HCT116 (cell line): ENCODE measurements at regions not wholly inside any gene's neighbourhood (a gene's known extent, or its start where the extent isn't known, plus 50 kb on each side); places are given as distances from the start of the nearest gene placed in this dataset.

Experiments used
- ATAC-seq: fragments of 200-7000 bp; cut with Tn5 transposase; 2 replicates; pipeline ENCODE4 v1.9.1; 2020; ENCODE audit warnings: mild to moderate bottlenecking, moderate library complexity
- BruUV-seq: library from RNA; stranded (reverse); fragments of 400-500 nt; replicated peaks from 2 replicates; lab custom pipeline; 2021; lab: Mats Ljungman, UMichigan
- CTCF ChIA-PET: fragments of 300-600 bp; sonication (Branson Sonifier 250); formaldehyde crosslinking; loops from one replicate; lab custom pipeline; 2021; ENCODE audit warnings: antibody characterized with exemption; lab: Charles Lee
- POLR2A ChIA-PET: fragments of 300-600, 350-600 bp; sonication (Branson Sonifier 250); formaldehyde crosslinking; loops from one replicate; lab custom pipeline; 2021; ENCODE audit warnings: antibody characterized with exemption; lab: Charles Lee
- RAD21 ChIA-PET, 2 experiments: fragments of 300-600 bp; sonication (Branson Sonifier 250); formaldehyde crosslinking; loops; one replicate each; lab custom pipeline; 2023; ENCODE audit warnings: low total read pairs in 2 of 2; ENCODE audit not compliant: uncharacterized antibody in 2 of 2, unreplicated experiment in 2 of 2, low non-redundant PET in 1 of 2; lab: Charles Lee
- DNase-seq: peaks from one replicate; pipeline ENCODE4 v3.0.0-alpha.2; 2010; ENCODE audit warnings: low read depth, low spot score
- H2AFZ ChIP-seq: fragments of 200-600 bp; shearing (Covaris generic), sonication (generic); 2 replicates; pipeline ENCODE4 v1.6.1; 2017; ENCODE audit warnings: low read depth, mixed run types, mixed read lengths, antibody characterized with exemption, low read length; ENCODE audit not compliant: poor library complexity, severe bottlenecking
- H3K27ac ChIP-seq: 2 replicates; pipeline ENCODE4 v1.5.1; 2012; ENCODE audit warnings: low read depth, low read length
- H3K27me3 ChIP-seq: fragments of 200-600 bp; sonication (generic); 2 replicates; pipeline ENCODE4 v1.6.1; 2016; ENCODE audit warnings: mixed run types, low read length, mixed read lengths; ENCODE audit not compliant: insufficient read depth
- H3K36me3 ChIP-seq, 2 experiments: fragments of 200-500 bp in 1 of 2; fragments of 200-600 bp in 1 of 2; sonication (Bioruptor generic) in 1 of 2; sonication (generic) in 1 of 2; 2 replicates each; pipeline versions ENCODE4 v1.5.1 to v1.6.1; 2014 to 2016; ENCODE audit warnings: low read length in 2 of 2, inconsistent platforms in 1 of 2, mixed read lengths in 1 of 2, mixed run types in 1 of 2; ENCODE audit not compliant: insufficient read depth in 2 of 2, control insufficient read depth in 1 of 2
- H3K4me1 ChIP-seq, 2 experiments: fragments of 200-600 bp in 1 of 2; sonication (generic) in 1 of 2; 2 replicates each; pipeline versions ENCODE4 v1.5.1 to v1.6.1; 2012 to 2017; ENCODE audit warnings: low read length in 2 of 2, inconsistent platforms in 1 of 2, mild to moderate bottlenecking in 1 of 2, mixed read lengths in 1 of 2, mixed run types in 1 of 2, moderate library complexity in 1 of 2; ENCODE audit not compliant: insufficient read depth in 2 of 2, control insufficient read depth in 1 of 2
- H3K4me2 ChIP-seq: fragments of 200-600 bp; sonication (generic); 2 replicates; pipeline ENCODE4 v1.6.1; 2017; ENCODE audit warnings: mixed run types, low read length, mixed read lengths
- H3K4me3 ChIP-seq, 2 experiments: fragments of 200-600 bp in 1 of 2; sonication (generic) in 1 of 2; replicated peaks in 1 of 2; 2 replicates each; pipeline ENCODE4 v1.5.1; 2011 to 2016; ENCODE audit warnings: low read length in 2 of 2, control low read depth in 1 of 2, low read depth in 1 of 2, mild to moderate bottlenecking in 1 of 2, mixed read lengths in 1 of 2, mixed run types in 1 of 2
- H3K79me2 ChIP-seq: fragments of 200-600 bp; sonication (generic); 2 replicates; pipeline ENCODE4 v1.6.1; 2017; ENCODE audit warnings: mild to moderate bottlenecking, mixed run types, low read length, moderate library complexity, mixed read lengths; ENCODE audit not compliant: insufficient read depth
- H3K9ac ChIP-seq: fragments of 200-600 bp; sonication (generic); 2 replicates; pipeline ENCODE4 v1.6.1; 2016; ENCODE audit warnings: low read length, mixed read lengths
- H3K9me2 ChIP-seq: fragments of 200-600 bp; sonication (generic), shearing (Covaris generic); 2 replicates; pipeline ENCODE4 v1.6.1; 2017; ENCODE audit warnings: mixed run types, mild to moderate bottlenecking, moderate library complexity; ENCODE audit not compliant: insufficient read depth
- H3K9me3 ChIP-seq, 2 experiments: fragments of 200-500 bp in 1 of 2; fragments of 200-600 bp in 1 of 2; sonication (Bioruptor generic) in 1 of 2; sonication (generic) in 1 of 2; 2 replicates each; pipeline ENCODE4 v1.6.1; 2014 to 2017; ENCODE audit warnings: low read length in 2 of 2, mixed read lengths in 2 of 2, inconsistent platforms in 1 of 2, low read depth in 1 of 2, mild to moderate bottlenecking in 1 of 2, mixed run types in 1 of 2, moderate library complexity in 1 of 2; ENCODE audit not compliant: control insufficient read depth in 1 of 2, insufficient read depth in 1 of 2
- H4K20me1 ChIP-seq: fragments of 200-600 bp; sonication (generic), shearing (Covaris generic); 2 replicates; pipeline ENCODE4 v1.6.1; 2017; ENCODE audit warnings: mixed run types, mild to moderate bottlenecking, moderate library complexity; ENCODE audit not compliant: insufficient read depth
- ELF1 ChIP-seq: IDR thresholded peaks from 2 replicates; pipeline ENCODE4 v1.6.1; 2012; ENCODE audit warnings: low read depth, borderline replicate concordance
- FOSL1 ChIP-seq: IDR thresholded peaks from 2 replicates; pipeline ENCODE4 v1.6.1; 2012; ENCODE audit warnings: low read depth
- POLR2AphosphoS5 ChIP-seq: IDR thresholded peaks from 2 replicates; pipeline ENCODE4 v1.6.1; 2011; ENCODE audit warnings: mild to moderate bottlenecking, low read depth, low read length, moderate library complexity
- SIN3A ChIP-seq: IDR thresholded peaks from 2 replicates; pipeline ENCODE4 v1.6.1; 2012; ENCODE audit warnings: low read depth
- SRF ChIP-seq: IDR thresholded peaks from 2 replicates; pipeline ENCODE4 v1.6.1; 2012; ENCODE audit warnings: low read depth
- YY1 ChIP-seq: IDR thresholded peaks from 2 replicates; pipeline ENCODE4 v1.6.1; 2011; ENCODE audit warnings: low read length, low read depth, moderate library complexity, mild to moderate bottlenecking; ENCODE audit not compliant: insufficient replicate concordance; ENCODE audit errors: extremely low read depth
- ZFX ChIP-seq: fragments of 450-650 bp; IDR thresholded peaks from 2 replicates; pipeline ENCODE4 v1.6.1; 2017
- intact Hi-C: fragments of 100-400 bp; cut with micrococcal nuclease; formaldehyde crosslinking; loops from 2 replicates; pipeline ENCODE4 v1.10.0; 2022
- TF ChIP-seq, protein P1 (sequence below): IDR thresholded peaks from 2 replicates; pipeline ENCODE4 v1.6.1; 2012

DNA sequence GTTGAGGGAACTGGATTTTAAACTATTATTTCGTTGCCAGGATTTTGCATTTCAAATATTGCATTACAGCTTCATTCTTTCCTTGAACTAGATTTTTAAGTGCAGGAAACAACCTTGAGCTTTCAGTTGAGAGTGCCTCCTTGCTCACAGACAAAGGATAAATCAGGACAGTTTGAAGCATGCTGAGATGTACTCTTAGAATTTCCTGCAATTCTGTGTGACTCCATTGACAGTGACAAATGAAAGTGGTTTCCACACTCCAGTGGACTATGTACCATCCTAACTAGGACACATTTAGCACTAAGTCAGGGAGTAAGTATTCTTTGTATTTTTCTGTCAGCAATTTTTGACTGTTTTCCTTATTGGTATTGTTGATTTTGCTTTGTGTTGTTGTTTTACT lies 100.0 kb upstream of the PLCXD3 start:
- TF ChIP-seq ZFX = no peak
- no peak for TF ChIP-seq POLR2AphosphoS5
- Histone ChIP-seq H3K4me2 (no peak overlapping the region), H4K20me1 (no peaks in the 10 kb centered on the region), H3K36me3 (no peaks in the 10 kb centered on the region), H3K4me1 (no peaks in the 10 kb centered on the region), H2AFZ (no peak overlapping the region), H3K4me3 (no peak overlapping the region), H3K9ac (no peak overlapping the region), H3K27me3 (no peaks in the 10 kb centered on the region), H3K79me2 (no peaks in the 10 kb centered on the region), H3K27ac (no peak overlapping the region), H3K9me2 (no peaks in the 10 kb centered on the region), H3K9me3 (no peaks in the 10 kb centered on the region)
- DNase-seq (no peak), ATAC-seq (no peak)
- intact Hi-C loops = no loop called here
- BruUV-seq = no TSS peak
- RAD21 ChIA-PET = no interaction called here
- POLR2A ChIA-PET = no interaction called here
- CTCF ChIA-PET = no interaction called here

DNA sequence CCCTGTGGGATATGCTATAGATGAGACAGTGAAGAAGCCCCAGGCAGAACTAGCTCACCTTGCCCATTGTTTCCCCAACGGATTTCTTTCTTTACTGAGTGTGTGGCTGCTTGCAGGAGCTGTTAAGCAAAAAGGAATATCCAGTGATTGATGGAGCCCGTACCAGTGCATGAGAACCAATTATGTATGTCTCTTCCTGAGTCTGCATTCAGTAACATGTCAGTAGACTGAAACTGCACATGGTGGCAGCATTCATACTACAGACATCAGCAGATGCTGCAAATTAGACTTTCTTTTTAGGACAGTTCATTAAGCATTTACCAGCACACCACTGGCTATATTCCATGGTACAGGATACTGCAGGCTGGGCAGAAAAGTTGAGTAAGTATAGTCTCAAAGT lies 90.3 kb upstream of the PLCXD3 start:
- H3K36me3 ChIP-seq = no peaks in the 10 kb centered on the region
- no peak for TF ChIP-seq SIN3A
- TF ChIP-seq, protein P1, sequence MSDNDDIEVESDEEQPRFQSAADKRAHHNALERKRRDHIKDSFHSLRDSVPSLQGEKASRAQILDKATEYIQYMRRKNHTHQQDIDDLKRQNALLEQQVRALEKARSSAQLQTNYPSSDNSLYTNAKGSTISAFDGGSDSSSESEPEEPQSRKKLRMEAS = no peak
- no peak for TF ChIP-seq ELF1
- TF ChIP-seq ZFX = no peak
- no peak for TF ChIP-seq YY1
- no peak for TF ChIP-seq FOSL1
- TF ChIP-seq SRF = no peak
- H3K4me1 ChIP-seq = no peaks in the 10 kb centered on the region
- H3K27me3 ChIP-seq = no peaks in the 10 kb centered on the region
- H4K20me1 ChIP-seq = no peaks in the 10 kb centered on the region
- H3K4me2 ChIP-seq = no peak overlapping the region
- H3K9ac ChIP-seq = no peak overlapping the region
- RAD21 ChIA-PET = no interaction called here
- no peak overlapping the region for H2AFZ ChIP-seq
- no peaks in the 10 kb centered on the region for H3K9me3 ChIP-seq
- intact Hi-C loops = no loop called here
- DNase-seq = no peak
- POLR2A ChIA-PET = no interaction called here
- H3K9me2 ChIP-seq = no peaks in the 10 kb centered on the region
- no peak overlapping the region for H3K4me3 ChIP-seq
- no peak overlapping the region for H3K27ac ChIP-seq
- ATAC-seq = no peak
- BruUV-seq = no TSS peak
- CTCF ChIA-PET = no interaction called here
- no peaks in the 10 kb centered on the region for H3K79me2 ChIP-seq
